ENCODE measurements at regions not wholly inside any gene's neighbourhood (a gene's known extent, or its start where the extent isn't known, plus 50 kb on each side); places are given as distances from the start of the nearest gene placed in this dataset.
"Not testable (repeated sequence)": the region's sequence is repeated elsewhere in the genome, so short reads cannot be mapped to it uniquely, and the experiment has no call there.

DNA sequence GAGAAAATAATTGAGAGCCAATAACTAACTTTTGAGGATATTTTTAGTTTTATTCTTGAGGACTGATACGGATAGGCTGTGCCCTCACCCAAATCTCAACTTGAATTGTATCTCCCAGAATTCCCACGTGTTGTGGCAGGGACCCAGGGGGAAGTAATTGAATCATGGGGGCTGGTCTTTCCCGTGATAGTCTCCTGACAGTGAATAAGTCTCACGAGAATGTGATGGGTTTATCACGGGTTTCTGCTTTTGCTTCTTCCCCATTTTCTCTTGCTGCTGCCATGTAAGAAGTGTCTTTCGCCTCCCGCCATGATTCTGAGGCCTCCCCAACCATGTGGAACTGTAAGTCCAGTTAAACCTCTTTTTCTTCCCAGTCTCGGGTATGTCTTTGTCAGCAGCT is 292.3 kb upstream of the TFAP2D start:
- TF ChIP-seq, protein P1, sequence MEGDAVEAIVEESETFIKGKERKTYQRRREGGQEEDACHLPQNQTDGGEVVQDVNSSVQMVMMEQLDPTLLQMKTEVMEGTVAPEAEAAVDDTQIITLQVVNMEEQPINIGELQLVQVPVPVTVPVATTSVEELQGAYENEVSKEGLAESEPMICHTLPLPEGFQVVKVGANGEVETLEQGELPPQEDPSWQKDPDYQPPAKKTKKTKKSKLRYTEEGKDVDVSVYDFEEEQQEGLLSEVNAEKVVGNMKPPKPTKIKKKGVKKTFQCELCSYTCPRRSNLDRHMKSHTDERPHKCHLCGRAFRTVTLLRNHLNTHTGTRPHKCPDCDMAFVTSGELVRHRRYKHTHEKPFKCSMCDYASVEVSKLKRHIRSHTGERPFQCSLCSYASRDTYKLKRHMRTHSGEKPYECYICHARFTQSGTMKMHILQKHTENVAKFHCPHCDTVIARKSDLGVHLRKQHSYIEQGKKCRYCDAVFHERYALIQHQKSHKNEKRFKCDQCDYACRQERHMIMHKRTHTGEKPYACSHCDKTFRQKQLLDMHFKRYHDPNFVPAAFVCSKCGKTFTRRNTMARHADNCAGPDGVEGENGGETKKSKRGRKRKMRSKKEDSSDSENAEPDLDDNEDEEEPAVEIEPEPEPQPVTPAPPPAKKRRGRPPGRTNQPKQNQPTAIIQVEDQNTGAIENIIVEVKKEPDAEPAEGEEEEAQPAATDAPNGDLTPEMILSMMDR (IDR thresholded peaks at IDR 0.05; ENCODE audit: low read depth, low read length) = not testable (repeated sequence)
- TF ChIP-seq EZH2phosphoT487 (IDR thresholded peaks at IDR 0.05; ENCODE audit: low read depth) = not testable (repeated sequence)
